ENCODE measurements at regions not wholly inside any gene's neighbourhood (a gene's known extent, or its start where the extent isn't known, plus 50 kb on each side); places are given as distances from the start of the nearest gene placed in this dataset.

GRCh38 chr5:21221616-21222015, 1233.6 kb upstream of the CDH18 start:
- CTCF ChIA-PET: no interaction called here
- TF ChIP-seq CTCF (IDR thresholded peaks at IDR 0.05; ENCODE audit: insufficient read depth, low read length, missing control alignments): no peak
- no peak for DNase-seq (ENCODE audit: low read depth, low spot score)
- no peak overlapping the region for H3K4me3 ChIP-seq (ENCODE audit: low read depth, low read length)
- POLR2A ChIA-PET: no interaction called here

GRCh38 chr5:21219966-21220365, 1232.0 kb upstream of the CDH18 start:
- TF ChIP-seq CTCF (IDR thresholded peaks at IDR 0.05; ENCODE audit: insufficient read depth, low read length, missing control alignments): no peak
- CTCF ChIA-PET: no interaction called here
- no peak overlapping the region for H3K4me3 ChIP-seq (ENCODE audit: low read depth, low read length)
- POLR2A ChIA-PET: no interaction called here
- no peak for DNase-seq (ENCODE audit: low read depth, low spot score)

- DNase-seq (ENCODE audit: low read depth, low spot score): no peak
- no peak for TF ChIP-seq CTCF (IDR thresholded peaks at IDR 0.05; ENCODE audit: insufficient read depth, low read length, missing control alignments)
- no peak overlapping the region for H3K4me3 ChIP-seq (ENCODE audit: low read depth, low read length)
- CTCF ChIA-PET: no interaction called here
- POLR2A ChIA-PET: no interaction called here
Measured at GRCh38 chr5:21219251-21219650, 1231.3 kb upstream of the CDH18 start.

GRCh38 chr5:21212026-21212425, 1224.0 kb upstream of the CDH18 start:
- no peak for TF ChIP-seq CTCF (IDR thresholded peaks at IDR 0.05; ENCODE audit: insufficient read depth, low read length, missing control alignments)
- no peak for DNase-seq (ENCODE audit: low read depth, low spot score)
- no peak overlapping the region for H3K4me3 ChIP-seq (ENCODE audit: low read depth, low read length)
- CTCF ChIA-PET: no interaction called here
- POLR2A ChIA-PET: no interaction called here

GRCh38 chr5:21209409-21209808, 1221.4 kb upstream of the CDH18 start:
- no peak for DNase-seq (ENCODE audit: low read depth, low spot score)
- CTCF ChIA-PET: no interaction called here
- TF ChIP-seq CTCF (IDR thresholded peaks at IDR 0.05; ENCODE audit: insufficient read depth, low read length, missing control alignments): no peak
- no peak overlapping the region for H3K4me3 ChIP-seq (ENCODE audit: low read depth, low read length)
- POLR2A ChIA-PET: no interaction called here

- POLR2A ChIA-PET: no interaction called here
- CTCF ChIA-PET: no interaction called here
- no peak for TF ChIP-seq CTCF (IDR thresholded peaks at IDR 0.05; ENCODE audit: insufficient read depth, low read length, missing control alignments)
Measured at GRCh38 chr5:21199087-21199486, 1211.1 kb upstream of the CDH18 start.

More at GRCh38 chr5:21199087-21199486, 1211.1 kb upstream of the CDH18 start:
- H3K4me3 ChIP-seq (ENCODE audit: low read depth, low read length): no peak overlapping the region
- DNase-seq (ENCODE audit: low read depth, low spot score): no peak

Data from AG04449 (cell line).